ENCODE measurements at regions not wholly inside any gene's neighbourhood (a gene's known extent, or its start where the extent isn't known, plus 50 kb on each side); places are given as distances from the start of the nearest gene placed in this dataset.

DNA sequence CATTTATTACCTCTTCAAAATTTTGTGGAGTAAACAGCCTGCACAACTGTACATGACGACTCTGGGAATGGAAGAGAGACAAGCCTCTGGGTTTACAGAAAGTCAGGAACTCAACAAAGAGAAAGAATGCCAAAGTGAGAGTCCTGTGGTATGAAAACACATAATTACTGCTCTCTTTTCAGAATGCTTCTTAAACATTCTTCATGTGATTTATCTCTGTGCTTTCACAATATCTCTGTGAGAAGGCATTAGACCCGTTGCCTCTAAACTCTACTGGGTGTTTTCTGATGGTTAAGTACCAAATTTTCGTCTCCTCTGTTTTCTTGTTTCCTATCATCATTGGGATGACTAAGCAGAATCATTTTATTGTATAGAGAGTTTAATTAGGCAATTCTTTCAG lies 966.6 kb upstream of the SLIT2 start:
- no peak for DNase-seq (ENCODE audit: low spot score in 2 of 2, unreplicated experiment in 2 of 2)
- H3K27ac Mint-ChIP-seq, result no peak overlapping the region
- no peaks in the 10 kb centered on the region for H3K27me3 Mint-ChIP-seq (ENCODE audit: low read depth)
- no peak overlapping the region for H3K4me3 Mint-ChIP-seq
- H3K36me3 Mint-ChIP-seq, result peaks cover 22% of the 10 kb centered on the region
- H3K4me1 Mint-ChIP-seq, result peaks cover 14% of the 10 kb centered on the region
- H3K9me3 Mint-ChIP-seq, result peaks cover 40% of the 10 kb centered on the region
- TF ChIP-seq, protein P1, sequence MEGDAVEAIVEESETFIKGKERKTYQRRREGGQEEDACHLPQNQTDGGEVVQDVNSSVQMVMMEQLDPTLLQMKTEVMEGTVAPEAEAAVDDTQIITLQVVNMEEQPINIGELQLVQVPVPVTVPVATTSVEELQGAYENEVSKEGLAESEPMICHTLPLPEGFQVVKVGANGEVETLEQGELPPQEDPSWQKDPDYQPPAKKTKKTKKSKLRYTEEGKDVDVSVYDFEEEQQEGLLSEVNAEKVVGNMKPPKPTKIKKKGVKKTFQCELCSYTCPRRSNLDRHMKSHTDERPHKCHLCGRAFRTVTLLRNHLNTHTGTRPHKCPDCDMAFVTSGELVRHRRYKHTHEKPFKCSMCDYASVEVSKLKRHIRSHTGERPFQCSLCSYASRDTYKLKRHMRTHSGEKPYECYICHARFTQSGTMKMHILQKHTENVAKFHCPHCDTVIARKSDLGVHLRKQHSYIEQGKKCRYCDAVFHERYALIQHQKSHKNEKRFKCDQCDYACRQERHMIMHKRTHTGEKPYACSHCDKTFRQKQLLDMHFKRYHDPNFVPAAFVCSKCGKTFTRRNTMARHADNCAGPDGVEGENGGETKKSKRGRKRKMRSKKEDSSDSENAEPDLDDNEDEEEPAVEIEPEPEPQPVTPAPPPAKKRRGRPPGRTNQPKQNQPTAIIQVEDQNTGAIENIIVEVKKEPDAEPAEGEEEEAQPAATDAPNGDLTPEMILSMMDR (IDR thresholded peaks at IDR 0.05; ENCODE audit: unreplicated experiment), result no peak

DNA sequence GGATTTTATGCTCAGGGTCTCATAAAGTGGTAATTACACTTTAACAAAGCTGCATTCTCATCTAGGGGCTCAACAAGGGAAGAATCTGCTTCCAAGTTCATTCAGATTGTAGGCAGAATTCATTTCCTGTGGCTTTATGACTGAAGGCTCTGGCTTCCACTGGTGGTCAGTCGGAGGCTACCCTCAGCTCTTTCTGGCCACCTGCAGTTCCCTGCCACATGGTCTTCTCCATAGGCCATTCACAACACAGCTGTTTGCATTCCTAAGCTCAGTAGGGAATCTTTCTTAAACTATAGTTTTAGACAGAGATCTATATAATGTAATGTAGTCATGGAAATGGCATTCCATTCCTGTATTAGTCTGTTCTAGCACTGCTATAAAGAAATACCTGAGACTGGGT lies 973.0 kb upstream of the SLIT2 start:
- no peak overlapping the region for H3K4me3 Mint-ChIP-seq
- TF ChIP-seq, protein P1 (IDR thresholded peaks at IDR 0.05; ENCODE audit: unreplicated experiment), result no peak
- no peak overlapping the region for H3K27ac Mint-ChIP-seq
- peaks cover 32% of the 10 kb centered on the region for H3K9me3 Mint-ChIP-seq
- H3K36me3 Mint-ChIP-seq, result peaks cover 18% of the 10 kb centered on the region
- H3K4me1 Mint-ChIP-seq, result no peaks in the 10 kb centered on the region
- no peak for DNase-seq (ENCODE audit: low spot score in 2 of 2, unreplicated experiment in 2 of 2)
- no peaks in the 10 kb centered on the region for H3K27me3 Mint-ChIP-seq (ENCODE audit: low read depth)

GRCh38 chr4:19266566-19266965 lies 985.1 kb upstream of the SLIT2 start:
- no peak for DNase-seq (ENCODE audit: low spot score in 2 of 2, unreplicated experiment in 2 of 2)
- Mint-ChIP-seq H3K4me1 (peaks cover 15% of the 10 kb centered on the region), H3K27me3 (ENCODE audit: low read depth) (no peaks in the 10 kb centered on the region), H3K27ac (no peak overlapping the region), H3K36me3 (no peaks in the 10 kb centered on the region), H3K9me3 (peaks cover 8% of the 10 kb centered on the region), H3K4me3 (no peak overlapping the region)
- TF ChIP-seq, protein P1 (IDR thresholded peaks at IDR 0.05; ENCODE audit: unreplicated experiment), result no peak

GRCh38 chr4:19262467-19262866 lies 989.2 kb upstream of the SLIT2 start:
- Mint-ChIP-seq H3K4me1 (peaks cover 22% of the 10 kb centered on the region), H3K36me3 (no peaks in the 10 kb centered on the region), H3K27me3 (ENCODE audit: low read depth) (no peaks in the 10 kb centered on the region), H3K27ac (peak overlapping the region; percentile 33), H3K4me3 (no peak overlapping the region), H3K9me3 (peaks cover 11% of the 10 kb centered on the region)
- TF ChIP-seq, protein P1 (IDR thresholded peaks at IDR 0.05; ENCODE audit: unreplicated experiment), result no peak
- DNase-seq (ENCODE audit: low spot score in 2 of 2, unreplicated experiment in 2 of 2), result no peak

DNA sequence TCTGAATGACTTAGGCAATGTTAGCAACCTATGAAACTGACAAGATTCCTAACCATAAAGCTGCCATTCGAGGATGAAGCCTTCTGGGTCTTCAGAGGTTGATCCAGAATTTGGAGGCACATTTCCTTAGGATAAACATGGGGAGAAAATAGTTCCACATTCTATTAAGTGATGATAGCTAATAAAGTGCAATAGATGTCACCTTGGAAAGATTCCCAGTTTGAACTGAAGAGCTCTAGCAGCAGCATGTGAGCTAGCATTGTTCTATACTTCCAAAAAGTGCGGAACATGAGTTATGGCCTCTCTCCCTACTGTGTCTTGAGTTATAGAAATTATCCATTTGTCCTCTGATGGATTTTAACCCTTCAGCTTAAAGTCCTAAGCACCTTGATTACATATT lies 991.4 kb upstream of the SLIT2 start:
- no peak overlapping the region for H3K4me3 Mint-ChIP-seq

More for the DNA sequence above, 991.4 kb upstream of the SLIT2 start:
- TF ChIP-seq, protein P1 (IDR thresholded peaks at IDR 0.05; ENCODE audit: unreplicated experiment), result no peak
- Mint-ChIP-seq H3K4me1 (peaks cover 9% of the 10 kb centered on the region), H3K9me3 (peaks cover 30% of the 10 kb centered on the region), H3K27ac (no peak overlapping the region), H3K27me3 (ENCODE audit: low read depth) (no peaks in the 10 kb centered on the region), H3K36me3 (peaks cover 6% of the 10 kb centered on the region)
- DNase-seq (ENCODE audit: low spot score in 2 of 2, unreplicated experiment in 2 of 2), result no peak
